Progenitor cell of endocrine pancreas (in vitro differentiated cells): ENCODE measurements at regions not wholly inside any gene's neighbourhood (a gene's known extent, or its start where the extent isn't known, plus 50 kb on each side); places are given as distances from the start of the nearest gene placed in this dataset.
A peak's percentile ranks its signal among the peaks of the same experiment; 100 is the strongest.

Experiments used
- DNase-seq: peaks from one replicate; pipeline ENCODE4 v3.0.0; 2021; ENCODE audit warnings: low spot score; ENCODE audit not compliant: unreplicated experiment
- H3K27ac Mint-ChIP-seq: 2 replicates; pipeline ENCODE4 v1.8.0; 2021; ENCODE audit warnings: mild to moderate bottlenecking, moderate library complexity, mixed read lengths
- H3K27me3 Mint-ChIP-seq: 2 replicates; pipeline ENCODE4 v1.8.0; 2021; ENCODE audit warnings: mixed read lengths
- H3K36me3 Mint-ChIP-seq: 2 replicates; pipeline ENCODE4 v1.8.0; 2022; ENCODE audit warnings: mixed read lengths; ENCODE audit not compliant: insufficient read depth
- H3K4me1 Mint-ChIP-seq: 2 replicates; pipeline ENCODE4 v1.8.0; 2021; ENCODE audit warnings: low read depth, mixed read lengths
- H3K4me3 Mint-ChIP-seq: 2 replicates; pipeline ENCODE4 v1.8.0; 2021; ENCODE audit warnings: low read depth, mild to moderate bottlenecking, moderate library complexity, mixed read lengths
- H3K9me3 Mint-ChIP-seq: 2 replicates; pipeline ENCODE4 v1.8.0; 2021; ENCODE audit warnings: low read depth, mixed read lengths
- CTCF ChIP-seq: fragments of 200-600 bp; sonication (generic); IDR thresholded peaks from one replicate; pipeline ENCODE4 v1.5.0; 2021; ENCODE audit warnings: antibody characterized with exemption, mild to moderate bottlenecking; ENCODE audit not compliant: unreplicated experiment

DNA sequence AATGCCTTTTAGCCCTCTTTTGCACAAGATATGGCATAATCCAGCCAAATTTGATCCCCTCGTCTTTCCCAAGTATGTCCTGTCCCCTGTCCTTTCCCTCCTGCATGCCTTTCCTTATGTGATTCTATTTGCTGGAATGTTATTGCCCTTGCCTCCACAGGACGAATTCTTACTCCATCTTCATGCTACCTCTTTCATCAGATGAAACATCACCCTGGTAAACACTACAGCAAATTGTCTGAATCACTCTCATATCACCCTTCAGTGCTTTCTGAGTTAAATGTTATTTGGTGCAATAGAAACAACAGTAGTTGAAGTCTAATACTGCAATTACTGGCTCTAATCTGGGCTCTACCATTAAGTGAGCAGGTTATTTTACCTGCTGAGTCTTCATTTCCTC lies 52.2 kb upstream of the FAT1 start:
- Mint-ChIP-seq H3K27ac (no peak overlapping the region), H3K27me3 (peaks cover 12% of the 10 kb centered on the region), H3K9me3 (peaks cover 4% of the 10 kb centered on the region), H3K4me1 (peaks cover 11% of the 10 kb centered on the region), H3K4me3 (no peak overlapping the region), H3K36me3 (peaks cover 2% of the 10 kb centered on the region)
- no peak for DNase-seq
- TF ChIP-seq CTCF, result no peak

- TF ChIP-seq CTCF, result no peak
- peaks cover 21% of the 10 kb centered on the region for H3K4me1 Mint-ChIP-seq
Observed at GRCh38 chr4:186778134-186778533, 54.5 kb upstream of the FAT1 start.

GRCh38 chr4:186780291-186781031 lies 56.8 kb upstream of the FAT1 start:
- TF ChIP-seq CTCF, result no peak
- no peak for DNase-seq
- Mint-ChIP-seq H3K36me3 (peaks cover 2% of the 10 kb centered on the region), H3K4me3 (no peak overlapping the region), H3K4me1 (peaks cover 23% of the 10 kb centered on the region), H3K27me3 (peaks cover 2% of the 10 kb centered on the region), H3K27ac (peak overlapping the region; percentile 90), H3K9me3 (peaks cover 4% of the 10 kb centered on the region)

More at GRCh38 chr4:186778134-186778533, 54.5 kb upstream of the FAT1 start:
- Mint-ChIP-seq H3K27ac (no peak overlapping the region), H3K4me3 (no peak overlapping the region), H3K9me3 (peaks cover 4% of the 10 kb centered on the region), H3K36me3 (peaks cover 2% of the 10 kb centered on the region), H3K27me3 (peaks cover 8% of the 10 kb centered on the region)
- DNase-seq, result no peak

GRCh38 chr4:186781032-186781917 lies 57.6 kb upstream of the FAT1 start:
- H3K9me3 Mint-ChIP-seq, result peaks cover 4% of the 10 kb centered on the region
- peaks cover 23% of the 10 kb centered on the region for H3K4me1 Mint-ChIP-seq
- peaks cover 2% of the 10 kb centered on the region for H3K36me3 Mint-ChIP-seq
- no peak for DNase-seq
- TF ChIP-seq CTCF, result no peak
- no peak overlapping the region for H3K4me3 Mint-ChIP-seq
- H3K27ac Mint-ChIP-seq, result peak overlapping the region; percentile 94
- H3K27me3 Mint-ChIP-seq, result peaks cover 2% of the 10 kb centered on the region

DNA sequence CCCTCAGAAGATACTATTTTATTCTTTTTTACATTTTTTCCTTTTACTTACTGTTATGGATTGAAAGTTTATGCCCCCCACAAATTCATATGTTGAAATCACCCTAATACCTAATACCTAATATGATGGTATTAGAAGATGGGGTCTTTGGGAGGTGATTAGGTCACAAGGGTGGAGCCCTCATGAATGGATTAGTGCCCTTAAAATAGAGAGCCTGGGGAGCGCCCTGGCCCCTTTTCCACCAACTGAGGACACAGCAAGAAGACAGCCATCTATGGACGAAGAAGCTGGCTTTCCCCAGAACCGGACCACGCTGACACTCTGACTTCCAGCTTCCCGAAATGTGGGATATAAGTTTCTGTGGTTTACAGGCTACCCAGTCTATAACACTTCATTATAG lies 58.6 kb upstream of the FAT1 start:
- Mint-ChIP-seq H3K27me3 (peaks cover 2% of the 10 kb centered on the region), H3K4me3 (no peak overlapping the region), H3K4me1 (peaks cover 23% of the 10 kb centered on the region), H3K27ac (no peak overlapping the region), H3K36me3 (peaks cover 2% of the 10 kb centered on the region), H3K9me3 (peaks cover 4% of the 10 kb centered on the region)
- DNase-seq, result no peak
- TF ChIP-seq CTCF, result no peak
